ENCODE measurements at regions not wholly inside any gene's neighbourhood (a gene's known extent, or its start where the extent isn't known, plus 50 kb on each side); places are given as distances from the start of the nearest gene placed in this dataset.

- Histone ChIP-seq H3K36me3 (no peaks in the 10 kb centered on the region), H3K4me3 (ENCODE audit: low read depth in 1 of 2, low read length in 1 of 2) (no peak overlapping the region), H3K27ac (no peak overlapping the region), H3K4me1 (ENCODE audit: control insufficient read depth in 1 of 2, insufficient read depth in 1 of 2, low read depth in 1 of 2, low read length in 1 of 2) (no peaks in the 10 kb centered on the region), H3K9me3 (no peaks in the 10 kb centered on the region), H3K27me3 (no peaks in the 10 kb centered on the region)
- no peak for TF ChIP-seq CTCF (IDR thresholded peaks at IDR 0.05)
Measured at GRCh38 chr4:170305627-170306026, 215.9 kb upstream of the AADAT start.

- H3K36me3 ChIP-seq = no peaks in the 10 kb centered on the region
- no peaks in the 10 kb centered on the region for H3K9me3 ChIP-seq
- H3K4me3 ChIP-seq (ENCODE audit: low read depth in 1 of 2, low read length in 1 of 2) = no peak overlapping the region
- H3K4me1 ChIP-seq (ENCODE audit: control insufficient read depth in 1 of 2, insufficient read depth in 1 of 2, low read depth in 1 of 2, low read length in 1 of 2) = no peaks in the 10 kb centered on the region
- H3K27ac ChIP-seq = no peak overlapping the region
- no peaks in the 10 kb centered on the region for H3K27me3 ChIP-seq
- TF ChIP-seq CTCF (IDR thresholded peaks at IDR 0.05) = no peak
Measured at GRCh38 chr4:170281027-170281426, 191.3 kb upstream of the AADAT start.

GRCh38 chr4:170278460-170278859 lies 188.7 kb upstream of the AADAT start:
- H3K27me3 ChIP-seq = no peaks in the 10 kb centered on the region
- H3K4me3 ChIP-seq (ENCODE audit: low read depth in 1 of 2, low read length in 1 of 2) = no peak overlapping the region
- H3K27ac ChIP-seq = no peak overlapping the region
- no peaks in the 10 kb centered on the region for H3K4me1 ChIP-seq (ENCODE audit: control insufficient read depth in 1 of 2, insufficient read depth in 1 of 2, low read depth in 1 of 2, low read length in 1 of 2)
- no peaks in the 10 kb centered on the region for H3K36me3 ChIP-seq
- TF ChIP-seq CTCF (IDR thresholded peaks at IDR 0.05) = no peak
- no peaks in the 10 kb centered on the region for H3K9me3 ChIP-seq

- Histone ChIP-seq H3K27me3 (no peaks in the 10 kb centered on the region), H3K27ac (no peak overlapping the region), H3K4me3 (ENCODE audit: low read depth in 1 of 2, low read length in 1 of 2) (no peak overlapping the region), H3K4me1 (ENCODE audit: control insufficient read depth in 1 of 2, insufficient read depth in 1 of 2, low read depth in 1 of 2, low read length in 1 of 2) (no peaks in the 10 kb centered on the region), H3K36me3 (no peaks in the 10 kb centered on the region), H3K9me3 (no peaks in the 10 kb centered on the region)
- TF ChIP-seq CTCF (IDR thresholded peaks at IDR 0.05) = no peak
Measured at GRCh38 chr4:170274616-170275015, 184.9 kb upstream of the AADAT start.

GRCh38 chr4:170272959-170273358 lies 183.2 kb upstream of the AADAT start:
- H3K27me3 ChIP-seq = no peaks in the 10 kb centered on the region
- no peak overlapping the region for H3K27ac ChIP-seq
- H3K4me3 ChIP-seq (ENCODE audit: low read depth in 1 of 2, low read length in 1 of 2) = no peak overlapping the region
- no peaks in the 10 kb centered on the region for H3K9me3 ChIP-seq
- TF ChIP-seq CTCF (IDR thresholded peaks at IDR 0.05) = no peak
- no peaks in the 10 kb centered on the region for H3K4me1 ChIP-seq (ENCODE audit: control insufficient read depth in 1 of 2, insufficient read depth in 1 of 2, low read depth in 1 of 2, low read length in 1 of 2)
- H3K36me3 ChIP-seq = no peaks in the 10 kb centered on the region

GRCh38 chr4:170271723-170272122 lies 182.0 kb upstream of the AADAT start:
- Histone ChIP-seq H3K27ac (no peak overlapping the region), H3K36me3 (no peaks in the 10 kb centered on the region), H3K4me1 (ENCODE audit: control insufficient read depth in 1 of 2, insufficient read depth in 1 of 2, low read depth in 1 of 2, low read length in 1 of 2) (no peaks in the 10 kb centered on the region), H3K4me3 (ENCODE audit: low read depth in 1 of 2, low read length in 1 of 2) (no peak overlapping the region), H3K27me3 (no peaks in the 10 kb centered on the region), H3K9me3 (no peaks in the 10 kb centered on the region)
- no peak for TF ChIP-seq CTCF (IDR thresholded peaks at IDR 0.05)
